Retinal pigment epithelial cell (primary cell): ENCODE measurements at regions not wholly inside any gene's neighbourhood (a gene's known extent, or its start where the extent isn't known, plus 50 kb on each side); places are given as distances from the start of the nearest gene placed in this dataset.

ENCODE experiments used
- DNase-seq: peaks from one replicate; pipeline ENCODE4 v3.0.0-alpha.2; 2010; ENCODE audit warnings: low read depth
- H3K4me3 ChIP-seq: 2 replicates; pipeline ENCODE4 v1.5.1; 2011; ENCODE audit warnings: mild to moderate bottlenecking, low read length, control low read depth, moderate library complexity
- TF ChIP-seq, protein P1 (sequence below): conservative IDR thresholded peaks from 2 replicates; pipeline ENCODE4 v1.5.1; 2011; ENCODE audit warnings: low read depth, low read length, control low read depth, inconsistent platforms

DNA sequence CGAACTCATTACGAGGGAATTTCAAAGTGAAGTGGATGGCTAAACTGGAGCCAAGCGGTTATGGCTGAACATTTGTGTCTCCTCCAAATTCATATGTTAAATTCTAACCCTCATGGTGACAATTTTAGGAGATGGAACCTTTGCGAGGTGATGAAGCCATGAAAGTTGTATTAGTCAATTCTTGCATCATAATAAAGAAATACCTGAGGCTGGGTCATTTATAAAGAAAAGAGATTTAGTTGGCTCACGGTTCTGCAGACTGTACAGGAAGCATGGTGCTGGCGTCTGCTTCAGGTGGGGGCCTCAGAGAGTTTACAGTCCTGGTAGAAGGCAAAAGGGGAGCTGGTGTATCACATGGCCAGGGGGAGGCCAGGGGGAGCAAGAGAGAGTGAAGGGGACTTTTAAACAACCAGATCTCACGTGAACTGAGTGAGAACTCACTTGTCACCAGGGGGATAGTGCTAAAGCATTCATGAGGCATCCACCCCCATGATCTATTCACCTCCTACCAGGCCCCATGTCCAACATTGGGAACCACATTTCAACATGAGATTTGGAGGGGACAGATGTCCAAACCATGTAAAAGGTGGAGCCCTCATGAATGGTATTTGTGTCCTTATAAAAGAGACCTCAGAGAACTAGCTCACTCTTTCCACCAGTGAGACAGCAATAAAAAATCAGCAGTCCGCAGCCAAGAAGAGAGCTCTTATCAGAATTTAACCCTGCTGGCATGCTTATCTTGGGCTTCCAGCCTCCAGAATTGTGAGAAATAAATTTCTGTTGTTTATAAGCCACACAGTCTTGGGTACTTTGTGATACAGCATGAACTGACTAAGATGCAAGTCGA is 143.4 kb downstream of the MTRR start:
- no peak for DNase-seq
- H3K4me3 ChIP-seq = no peak overlapping the region
- TF ChIP-seq, protein P1, sequence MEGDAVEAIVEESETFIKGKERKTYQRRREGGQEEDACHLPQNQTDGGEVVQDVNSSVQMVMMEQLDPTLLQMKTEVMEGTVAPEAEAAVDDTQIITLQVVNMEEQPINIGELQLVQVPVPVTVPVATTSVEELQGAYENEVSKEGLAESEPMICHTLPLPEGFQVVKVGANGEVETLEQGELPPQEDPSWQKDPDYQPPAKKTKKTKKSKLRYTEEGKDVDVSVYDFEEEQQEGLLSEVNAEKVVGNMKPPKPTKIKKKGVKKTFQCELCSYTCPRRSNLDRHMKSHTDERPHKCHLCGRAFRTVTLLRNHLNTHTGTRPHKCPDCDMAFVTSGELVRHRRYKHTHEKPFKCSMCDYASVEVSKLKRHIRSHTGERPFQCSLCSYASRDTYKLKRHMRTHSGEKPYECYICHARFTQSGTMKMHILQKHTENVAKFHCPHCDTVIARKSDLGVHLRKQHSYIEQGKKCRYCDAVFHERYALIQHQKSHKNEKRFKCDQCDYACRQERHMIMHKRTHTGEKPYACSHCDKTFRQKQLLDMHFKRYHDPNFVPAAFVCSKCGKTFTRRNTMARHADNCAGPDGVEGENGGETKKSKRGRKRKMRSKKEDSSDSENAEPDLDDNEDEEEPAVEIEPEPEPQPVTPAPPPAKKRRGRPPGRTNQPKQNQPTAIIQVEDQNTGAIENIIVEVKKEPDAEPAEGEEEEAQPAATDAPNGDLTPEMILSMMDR = no peak

DNA sequence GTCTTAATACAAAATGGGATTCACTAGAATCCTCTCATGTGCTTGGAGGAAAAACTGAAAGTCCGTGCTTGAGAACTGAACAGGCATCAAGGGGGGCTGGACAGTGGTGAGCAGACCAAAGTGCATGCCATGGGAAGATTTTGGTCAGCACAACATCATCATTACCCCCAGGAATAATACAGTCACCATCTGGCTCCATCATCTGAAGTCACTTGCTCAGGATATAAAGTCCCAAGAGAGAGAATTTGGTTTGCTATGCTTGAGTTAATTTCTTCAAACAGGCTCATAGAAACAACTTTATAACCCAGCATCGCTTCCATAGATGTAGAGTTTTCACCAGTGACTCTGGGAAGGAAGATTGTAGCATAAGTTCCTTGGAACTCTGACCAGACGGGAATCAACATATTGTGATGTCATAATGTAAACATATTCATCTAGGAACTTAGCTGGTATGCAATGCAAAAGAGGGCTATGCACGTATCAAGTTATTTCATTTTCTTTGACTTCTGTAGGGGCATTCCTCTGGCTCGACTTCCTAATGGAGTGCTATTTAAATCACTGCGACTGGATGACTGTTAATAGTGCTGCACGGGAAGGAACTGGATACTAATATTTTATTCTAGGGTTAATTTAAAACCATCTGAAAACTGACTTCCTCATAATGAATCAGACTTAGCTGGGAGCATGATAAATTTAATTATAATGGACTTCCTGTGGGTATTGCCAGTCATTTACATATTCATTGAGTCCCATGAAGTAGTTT is 145.2 kb downstream of the MTRR start:
- no peak overlapping the region for H3K4me3 ChIP-seq
- TF ChIP-seq, protein P1 = no peak
- no peak for DNase-seq

GRCh38 chr5:8019719-8020218 is 150.8 kb downstream of the MTRR start:
- TF ChIP-seq, protein P1 = no peak
- no peak overlapping the region for H3K4me3 ChIP-seq
- no peak for DNase-seq

DNA sequence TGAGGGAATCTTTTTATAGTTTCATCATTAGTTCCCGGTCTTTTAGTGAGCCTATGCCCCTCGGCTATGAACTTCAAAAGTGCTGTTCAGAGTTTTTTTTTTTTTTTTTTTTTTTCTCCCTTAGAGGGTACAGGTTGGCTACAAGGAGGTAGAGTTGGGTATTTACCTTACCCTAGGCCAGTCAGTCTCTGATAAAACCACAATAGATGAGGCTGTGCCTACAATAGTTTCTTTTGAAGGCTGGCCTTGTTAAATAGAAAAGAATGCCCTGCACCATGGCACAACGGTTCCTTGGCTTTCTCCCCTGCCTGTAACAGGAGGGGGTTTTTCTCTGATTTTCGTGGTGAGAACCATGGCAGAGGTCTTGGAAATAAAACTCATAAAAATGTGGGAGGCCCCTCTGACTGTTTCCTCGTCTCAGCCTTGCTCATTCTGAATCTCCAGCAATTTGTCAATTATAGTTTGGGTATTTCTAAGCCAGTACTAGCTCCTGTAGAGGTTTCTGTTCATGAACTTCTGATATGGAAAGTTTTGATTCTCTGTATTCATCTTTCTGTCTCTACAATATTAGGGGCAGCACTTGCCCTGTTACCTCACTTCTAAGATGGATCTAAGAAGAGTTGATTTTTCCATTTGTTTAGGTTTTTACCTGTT is 152.0 kb downstream of the MTRR start:
- H3K4me3 ChIP-seq = no peak overlapping the region
- DNase-seq = no peak
- TF ChIP-seq, protein P1 = no peak

DNA sequence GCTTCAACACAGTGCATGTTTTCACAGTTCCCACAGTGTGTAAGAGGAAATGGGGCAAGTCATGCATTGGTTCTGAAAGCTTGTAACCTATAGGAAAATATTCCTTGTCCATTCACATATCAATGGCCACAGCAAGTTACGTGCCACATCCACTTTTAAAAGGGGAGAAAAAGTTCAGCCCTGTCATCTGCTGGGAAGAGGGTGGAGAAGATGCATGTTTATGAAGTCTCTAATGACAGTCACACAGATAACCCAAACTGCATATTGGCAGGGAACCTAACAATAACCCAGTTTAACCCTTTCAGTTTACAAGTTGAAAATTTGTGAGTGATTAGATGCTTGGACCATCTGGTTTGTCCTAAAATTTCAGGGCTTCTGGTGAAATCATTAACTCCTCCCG is 159.3 kb downstream of the MTRR start:
- TF ChIP-seq, protein P1 = no peak
- no peak for DNase-seq
- no peak overlapping the region for H3K4me3 ChIP-seq

GRCh38 chr5:8033261-8033660 is 164.3 kb downstream of the MTRR start:
- TF ChIP-seq, protein P1 = no peak
- H3K4me3 ChIP-seq = no peak overlapping the region
- no peak for DNase-seq
